ENCODE measurements at regions not wholly inside any gene's neighbourhood (a gene's known extent, or its start where the extent isn't known, plus 50 kb on each side); places are given as distances from the start of the nearest gene placed in this dataset.

DNA sequence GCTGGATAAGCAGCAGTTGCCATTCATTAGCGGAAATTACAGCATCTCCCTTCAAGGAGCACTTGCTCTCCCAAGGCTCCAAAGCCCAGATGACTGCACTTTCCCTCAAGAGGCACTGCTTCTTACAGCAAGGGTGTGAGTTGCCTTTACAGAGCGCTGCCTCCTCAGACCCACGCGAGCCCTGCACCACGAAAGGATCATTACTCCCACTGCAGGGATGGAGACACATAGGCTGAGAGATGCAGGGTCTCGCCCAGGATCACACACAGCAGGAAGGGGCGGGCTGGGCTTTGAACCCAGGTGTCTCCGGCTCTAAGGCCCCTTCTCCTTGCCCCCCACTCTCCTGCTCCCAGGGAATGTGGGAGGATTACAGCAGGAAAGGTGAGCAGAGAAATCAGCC is 405.5 kb downstream of the MATN1 start:
- intact Hi-C loops (cut with DNase I): no loop called here
- peak in 40 of 42 donors; percentile 16 to 86 (median 56) for DNase-seq

DNA sequence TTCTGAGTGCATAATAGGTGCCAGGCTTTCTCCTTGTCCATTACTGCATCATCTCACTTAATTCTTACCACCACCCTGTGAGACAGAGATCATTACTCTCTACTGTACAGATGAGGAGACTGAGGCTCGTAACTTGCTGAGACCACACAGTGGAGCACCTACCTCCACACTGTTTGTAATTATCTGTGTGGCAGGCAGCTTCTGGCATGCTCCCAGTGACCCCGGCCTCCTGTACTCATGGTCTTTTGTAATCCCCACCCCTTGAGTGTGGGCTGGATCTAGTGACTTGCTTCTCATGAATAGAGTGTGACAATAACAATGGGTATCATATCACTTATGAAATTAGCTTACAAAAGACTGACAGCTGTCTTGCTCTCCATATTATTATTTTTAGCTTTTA is 407.3 kb downstream of the MATN1 start:
- no peak for DNase-seq
- intact Hi-C loops (cut with DNase I): no loop called here

DNA sequence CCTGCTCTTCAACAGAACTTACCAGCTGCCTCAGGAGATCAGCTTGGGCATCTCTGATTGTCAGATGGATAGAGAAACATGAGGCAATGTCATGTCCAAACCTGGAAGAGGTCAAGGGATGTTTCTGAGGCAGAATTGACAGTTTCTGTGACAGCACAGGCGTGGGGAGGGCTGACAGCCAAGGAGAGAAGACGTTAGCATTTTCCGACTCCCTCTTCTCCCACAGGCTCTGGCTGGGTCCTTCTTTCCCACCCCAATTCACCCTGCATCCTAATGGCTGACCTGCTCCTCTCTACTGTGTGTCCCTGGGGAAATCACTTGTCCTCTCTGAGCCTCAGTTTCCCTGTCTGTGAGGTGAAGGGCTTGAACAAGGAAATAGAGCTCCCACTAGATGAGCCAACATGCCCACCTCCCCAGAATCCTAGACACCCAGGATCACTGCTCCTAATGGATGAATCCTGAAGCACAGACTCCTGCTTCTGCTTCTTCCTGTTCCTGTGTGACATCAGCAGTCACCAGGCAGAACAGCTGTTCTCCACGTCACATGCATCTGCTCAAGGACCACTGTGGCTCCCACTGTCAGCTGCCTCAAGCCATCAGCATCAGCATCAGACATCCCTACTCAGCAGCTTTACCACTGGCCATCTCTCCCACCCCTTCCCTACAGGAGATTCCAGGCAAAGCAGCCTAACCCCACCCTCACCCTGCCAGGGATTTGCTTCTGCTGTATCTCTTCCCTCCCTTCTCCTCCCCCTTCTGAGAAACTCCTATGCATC is 408.0 kb downstream of the MATN1 start:
- intact Hi-C loops (cut with DNase I): no loop called here
- peak in 1 of 42 donors; percentile 34 for DNase-seq

DNA sequence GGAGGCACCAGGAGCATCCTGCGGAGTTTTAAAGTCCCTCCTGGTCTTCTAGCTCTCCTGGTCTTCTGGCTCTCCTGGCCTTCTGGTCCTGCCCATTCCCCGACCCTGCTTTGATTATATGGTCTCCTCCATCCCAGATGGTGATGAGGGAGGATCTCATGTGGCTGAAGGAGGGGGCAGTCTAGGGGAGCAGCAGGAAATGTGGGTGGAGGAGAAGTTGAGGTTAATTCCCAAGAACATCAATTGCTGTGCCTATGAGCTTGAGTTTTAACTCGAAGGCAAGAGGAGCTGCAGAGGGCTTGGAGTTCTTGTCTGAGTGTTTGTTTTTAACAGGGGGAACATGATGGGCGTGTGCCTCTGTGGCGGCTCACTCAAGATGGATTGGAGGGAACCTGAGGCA is 408.8 kb downstream of the MATN1 start:
- intact Hi-C loops (cut with DNase I): no loop called here
- DNase-seq: no peak

DNA sequence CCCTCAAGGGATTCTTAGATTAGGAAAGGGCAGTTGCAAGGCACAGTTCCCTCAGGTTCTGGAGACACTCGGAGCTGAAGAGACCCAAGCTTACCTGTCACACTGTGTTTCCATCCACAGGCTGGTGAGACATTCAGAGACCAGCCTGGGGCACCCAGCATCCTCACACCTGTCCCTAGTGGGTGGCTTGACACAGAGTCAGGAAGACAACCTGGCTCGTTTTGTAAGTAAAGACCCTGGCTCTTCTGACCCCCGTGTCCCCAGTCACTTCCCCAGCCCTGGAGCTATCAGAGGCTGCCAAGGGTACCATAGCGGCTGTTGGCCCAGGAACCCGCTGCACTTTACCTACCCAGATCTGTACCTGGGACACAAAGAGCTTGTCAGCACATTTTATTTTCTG is 409.8 kb downstream of the MATN1 start:
- peak in 2 of 42 donors; percentile 6 to 24 for DNase-seq

DNA sequence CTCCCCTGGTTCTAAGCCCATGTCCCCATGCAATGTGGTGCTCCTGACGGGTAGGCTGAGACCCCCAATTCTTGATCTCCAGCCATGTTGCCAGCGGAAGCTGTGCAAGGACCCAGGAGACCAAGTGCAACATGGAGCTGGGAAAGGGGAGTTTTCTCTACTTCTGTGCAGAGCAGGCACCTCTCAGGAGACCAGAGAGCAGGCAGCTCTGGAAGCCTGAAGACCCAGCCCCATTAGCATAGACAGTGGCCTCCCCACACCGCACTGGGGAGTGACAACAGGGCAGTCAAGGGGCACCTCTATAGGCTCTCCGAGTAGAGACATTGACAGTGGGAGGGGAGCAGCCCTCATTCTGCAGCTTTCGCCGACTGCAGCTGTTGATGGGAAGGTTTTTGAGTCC is 410.2 kb downstream of the MATN1 start:
- peak in 2 of 42 donors; percentile 6 to 29 for DNase-seq
- intact Hi-C loops (cut with DNase I): no loop called here

More for the DNA sequence above, 409.8 kb downstream of the MATN1 start:
- intact Hi-C loops (cut with DNase I): no loop called here

DNA sequence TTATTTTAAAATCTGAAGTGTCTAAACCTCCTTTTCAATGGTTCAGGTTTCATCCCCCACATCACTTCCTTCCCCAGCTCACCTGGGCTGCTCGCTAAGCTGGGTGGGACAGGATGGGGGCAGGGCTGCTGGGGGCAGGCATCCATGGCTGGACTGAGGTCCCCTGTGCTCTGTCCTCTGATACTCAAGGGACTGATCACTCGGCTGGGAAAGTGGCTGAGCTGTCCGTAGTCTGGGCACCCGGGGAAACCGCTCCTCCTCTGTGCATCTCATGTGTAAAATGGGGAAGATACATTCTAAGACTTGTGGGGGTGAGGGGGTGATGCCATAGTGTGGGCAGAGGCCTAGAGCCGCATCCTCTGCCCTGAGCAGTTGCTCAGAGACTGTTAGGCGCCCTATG is 411.2 kb downstream of the MATN1 start:
- intact Hi-C loops (cut with DNase I): no loop called here
- DNase-seq: peak in 5 of 42 donors; percentile 3 to 30 (median 11)

DNA sequence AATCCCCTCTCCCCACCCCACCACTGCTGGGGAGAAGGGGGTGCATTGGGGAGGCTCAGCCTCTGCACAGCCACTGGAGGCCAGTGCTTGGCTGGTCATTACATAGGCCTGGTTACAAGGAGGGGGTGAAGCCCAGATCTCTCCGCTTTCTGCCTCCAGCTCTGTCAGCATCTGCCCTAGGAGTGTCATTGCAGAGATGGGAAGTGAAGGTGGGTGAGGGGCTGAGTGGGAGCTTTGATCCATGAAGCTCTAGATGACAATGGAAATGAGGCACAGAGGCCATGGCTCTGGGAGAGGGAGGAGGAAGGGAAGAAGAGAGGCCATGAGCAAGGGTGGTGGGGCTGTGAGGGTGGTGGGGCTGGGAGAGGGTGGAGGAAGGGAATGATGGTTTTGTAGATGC is 411.6 kb downstream of the MATN1 start:
- intact Hi-C loops (cut with DNase I): no loop called here
- peak in 4 of 42 donors; percentile 7 to 33 (median 14) for DNase-seq

DNA sequence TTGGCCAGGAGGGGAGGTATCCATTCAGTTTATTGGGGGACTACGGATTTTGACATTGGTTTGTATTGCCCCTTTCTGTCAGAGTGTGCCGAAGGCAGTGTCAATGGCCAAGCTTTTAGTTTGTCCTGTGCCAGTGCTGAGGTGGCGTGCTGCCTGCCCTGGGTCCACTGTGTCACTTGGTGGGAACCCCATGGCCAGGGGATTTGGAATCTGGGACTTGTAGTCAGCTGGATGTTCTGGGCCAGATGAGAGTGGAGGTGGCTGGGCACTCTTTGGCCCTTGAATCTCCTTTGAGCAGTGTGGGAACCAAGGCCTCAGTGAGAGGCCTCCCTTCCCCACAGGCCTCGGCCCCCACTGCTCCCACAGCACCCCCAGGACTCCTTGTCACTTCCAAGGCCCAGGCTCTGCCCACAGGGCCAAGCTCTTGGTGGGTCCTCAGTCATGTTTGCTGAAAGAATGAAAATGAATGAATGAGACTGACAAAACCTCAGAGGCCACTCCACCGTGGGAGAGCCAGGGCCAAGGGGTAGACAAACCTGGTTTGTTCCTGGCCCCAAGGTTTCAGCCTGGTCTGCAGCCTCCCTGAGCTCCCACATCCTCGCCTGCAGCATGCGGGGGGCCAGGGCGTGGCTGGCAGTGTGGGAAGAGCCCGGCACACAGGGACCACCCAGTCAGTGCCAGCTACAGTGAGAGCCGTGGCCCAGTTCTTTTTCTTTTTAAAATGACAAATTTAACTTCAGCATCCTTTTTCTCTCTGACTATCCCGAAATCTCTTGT is 412.2 kb downstream of the MATN1 start:
- intact Hi-C loops (cut with DNase I): no loop called here
- DNase-seq: peak in 3 of 42 donors; percentile 3 to 34 (median 8)

DNA sequence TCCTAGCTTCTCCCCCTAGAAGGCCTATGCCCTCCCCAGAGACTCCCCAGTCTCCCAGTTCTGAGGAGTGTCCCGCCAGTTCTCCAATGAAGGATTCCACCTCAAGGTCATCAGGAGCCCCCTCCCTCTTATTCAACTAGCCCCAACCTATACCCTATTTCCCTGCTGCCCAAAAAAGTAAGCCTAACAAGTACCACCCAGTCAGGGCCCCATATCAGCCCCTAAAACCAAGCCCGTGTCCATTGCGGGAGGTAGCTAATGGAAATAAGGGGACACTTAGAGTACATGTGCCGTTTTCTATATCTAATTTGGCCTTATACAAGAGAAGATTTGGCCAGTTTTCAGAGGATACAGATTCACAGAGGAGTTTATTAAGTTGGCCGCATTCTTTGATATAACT is 416.2 kb downstream of the MATN1 start:
- intact Hi-C loops (cut with DNase I): no loop called here
- no peak for DNase-seq

DNA sequence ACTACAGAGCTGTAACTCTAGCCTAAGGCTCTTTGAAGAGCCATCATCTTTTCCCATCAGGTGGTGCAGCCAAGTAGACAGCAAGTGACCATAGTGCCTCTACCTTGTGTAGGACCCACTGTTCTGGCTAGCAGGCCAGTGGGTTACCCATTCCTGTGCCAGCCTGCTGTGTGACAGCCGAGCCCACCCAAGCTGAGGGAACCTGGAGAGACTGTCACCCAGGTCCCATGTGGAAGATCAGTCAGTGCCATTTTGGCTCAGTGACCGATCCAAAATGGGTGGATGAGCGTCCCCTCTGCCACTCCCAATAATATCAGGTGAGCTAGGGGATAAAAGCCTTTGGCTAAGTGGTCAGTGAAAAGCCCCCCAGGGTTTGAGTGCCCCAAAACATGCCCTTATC is 417.9 kb downstream of the MATN1 start:
- no peak for DNase-seq
- intact Hi-C loops (cut with DNase I): no loop called here

DNA sequence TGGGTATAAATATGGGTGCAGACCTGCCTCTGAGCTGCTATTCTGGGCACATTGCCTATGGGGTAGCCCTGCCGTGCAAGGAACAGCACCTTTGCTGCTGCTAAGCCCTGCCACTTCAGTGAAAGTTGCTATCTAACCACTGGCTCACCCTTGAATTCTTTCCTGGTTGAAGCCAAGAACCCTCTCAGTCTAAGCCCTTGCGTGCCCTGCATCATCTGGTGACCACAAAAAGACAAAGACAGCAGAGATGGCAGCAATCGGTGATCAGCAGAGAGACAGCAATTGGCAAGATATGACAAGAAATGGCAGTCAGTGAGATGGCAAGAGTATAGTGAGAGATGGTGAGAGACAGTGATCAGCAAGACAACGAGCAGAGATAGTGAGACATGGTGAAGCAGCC is 418.3 kb downstream of the MATN1 start:
- no peak for DNase-seq
- intact Hi-C loops (cut with DNase I): no loop called here

DNA sequence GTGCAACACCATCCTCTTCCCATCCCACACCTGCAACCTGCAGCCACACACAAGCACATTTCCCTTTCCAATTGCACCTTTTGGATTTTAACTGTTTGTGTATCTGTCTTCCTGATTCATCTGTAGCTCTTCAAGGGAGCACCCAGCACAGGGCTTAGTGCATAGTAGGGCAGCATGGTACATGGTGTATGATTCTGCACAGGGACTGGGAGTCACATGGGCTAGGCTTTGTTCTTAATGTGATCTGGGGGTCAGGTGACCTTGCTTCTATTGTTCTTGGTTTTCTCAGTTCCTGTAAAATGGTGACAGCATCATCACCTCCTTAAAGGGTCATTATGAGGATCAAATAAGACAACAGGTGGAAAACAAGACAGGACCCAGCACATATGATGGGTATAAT is 419.3 kb downstream of the MATN1 start:
- no peak for DNase-seq
- intact Hi-C loops (cut with DNase I): no loop called here

DNA sequence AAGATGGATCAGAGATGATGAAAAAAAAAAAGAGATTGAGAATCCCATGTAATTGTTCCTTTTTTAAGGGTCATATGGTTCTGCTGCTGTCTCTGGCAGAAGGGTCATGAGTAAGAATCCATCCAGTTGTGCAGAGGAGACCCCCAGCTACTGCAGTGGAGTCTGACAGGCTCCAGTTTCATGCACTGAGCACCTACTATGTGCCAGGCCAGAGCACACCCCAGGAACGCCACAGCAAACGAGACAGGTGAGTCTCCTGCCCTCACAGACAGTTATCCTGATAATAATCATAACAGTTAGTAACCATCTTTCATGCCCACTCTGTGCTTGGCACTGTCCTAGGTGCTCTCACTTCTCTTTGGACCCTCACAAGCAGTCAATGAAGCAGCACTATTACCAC is 420.0 kb downstream of the MATN1 start:
- DNase-seq: no peak
- intact Hi-C loops (cut with DNase I): no loop called here

DNA sequence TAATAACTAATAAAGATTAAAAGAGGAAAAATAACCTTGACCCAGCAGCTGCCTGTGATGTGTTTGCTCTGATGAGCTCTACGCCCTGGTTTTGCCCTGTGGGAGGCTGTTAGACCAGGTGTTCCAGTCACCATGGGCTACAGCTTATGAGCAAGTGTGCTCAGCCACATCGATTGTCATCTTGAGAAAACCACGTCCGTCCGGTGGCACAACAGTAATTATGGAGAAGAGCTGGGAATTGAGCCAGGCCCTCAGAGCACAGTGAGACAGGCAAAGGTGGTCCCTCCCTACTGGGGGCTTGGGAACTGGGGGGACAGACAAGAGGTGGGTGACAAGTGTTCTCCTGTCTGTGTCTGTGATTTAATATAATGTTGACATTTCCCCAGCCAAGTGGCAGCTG is 420.5 kb downstream of the MATN1 start:
- intact Hi-C loops (cut with DNase I): no loop called here

DNA sequence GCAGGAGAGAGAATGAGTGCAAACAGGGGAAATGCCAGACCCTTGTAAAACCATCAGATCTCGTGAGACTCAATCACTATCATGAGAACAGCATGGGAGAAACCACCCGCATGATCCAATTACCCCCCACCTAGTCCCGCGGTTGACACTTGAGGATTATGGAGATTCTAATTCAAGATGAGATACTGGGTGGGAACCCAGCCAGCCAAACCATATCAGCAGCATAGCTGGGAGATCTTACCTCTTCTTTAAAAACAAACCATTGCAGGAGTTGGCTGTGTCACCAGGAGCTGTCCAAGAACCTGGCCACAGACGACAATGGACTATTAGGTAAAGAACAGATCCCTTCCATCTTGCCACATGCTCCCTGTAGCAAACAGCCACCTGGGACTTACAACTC is 422.7 kb downstream of the MATN1 start:
- intact Hi-C loops (cut with DNase I): no loop called here
- no peak for DNase-seq

More for the DNA sequence above, 420.5 kb downstream of the MATN1 start:
- DNase-seq: no peak

DNA sequence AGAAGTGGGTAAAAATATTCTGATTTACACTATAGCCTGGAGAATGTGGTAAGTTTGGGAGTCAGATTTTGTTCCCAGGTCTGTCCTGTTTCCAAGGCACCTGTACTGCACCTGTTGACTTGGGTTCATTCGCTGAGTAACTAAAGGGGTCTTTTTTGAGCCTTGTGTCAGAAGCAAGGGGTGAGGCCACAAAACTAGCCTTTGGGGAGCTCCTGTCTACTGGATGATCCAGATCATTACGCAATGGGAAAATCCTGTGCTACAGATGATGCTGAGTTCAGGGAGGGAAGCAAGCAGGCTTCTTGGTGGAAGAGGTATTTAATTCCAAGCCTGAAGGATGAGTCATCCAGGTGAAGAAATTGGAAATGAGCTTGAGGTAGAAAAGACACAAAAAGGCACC is 424.0 kb downstream of the MATN1 start:
- no peak for DNase-seq

DNA sequence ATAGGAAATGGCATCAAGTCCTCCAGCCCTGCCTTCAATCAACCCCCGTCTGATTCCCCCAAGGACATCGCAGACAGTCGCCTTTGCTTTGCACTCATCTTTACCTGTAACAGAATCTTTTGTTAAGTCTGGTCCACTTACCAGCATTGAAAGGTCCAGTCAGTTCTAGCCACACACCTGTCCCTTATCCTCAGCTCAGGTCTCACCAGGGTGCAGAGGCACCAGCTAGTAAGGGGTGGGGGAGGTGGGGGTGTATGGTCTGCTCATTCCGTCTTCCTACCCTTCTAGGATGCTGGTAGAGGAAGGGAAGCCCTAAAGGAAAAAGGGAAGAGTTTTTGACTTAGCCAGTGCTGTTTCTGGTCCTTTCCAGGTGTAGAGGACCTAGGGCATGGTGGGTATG is 427.7 kb downstream of the MATN1 start:
- DNase-seq: no peak
- intact Hi-C loops (cut with DNase I): no loop called here

More for the DNA sequence above, 424.0 kb downstream of the MATN1 start:
- intact Hi-C loops (cut with DNase I): no loop called here

DNA sequence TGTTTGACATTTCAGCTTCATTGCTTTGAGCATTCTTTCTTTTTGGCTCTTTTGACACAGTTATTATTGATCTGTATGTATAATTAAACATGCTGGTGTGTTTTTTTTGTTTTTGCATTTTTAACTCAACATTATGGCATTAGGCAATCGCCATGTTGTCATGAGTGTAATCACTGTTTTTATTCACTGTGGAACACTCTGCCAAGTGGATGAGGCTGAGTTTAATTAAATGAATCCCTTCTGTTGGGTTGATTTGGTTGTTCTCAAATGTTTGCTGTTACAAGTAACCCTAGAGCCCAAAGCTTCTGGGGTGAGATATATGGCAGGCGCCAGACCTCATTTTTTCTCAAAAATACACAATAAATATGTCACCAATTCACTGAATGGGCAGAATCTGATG is 428.1 kb downstream of the MATN1 start:
- intact Hi-C loops (cut with DNase I): no loop called here
- DNase-seq: no peak

DNA sequence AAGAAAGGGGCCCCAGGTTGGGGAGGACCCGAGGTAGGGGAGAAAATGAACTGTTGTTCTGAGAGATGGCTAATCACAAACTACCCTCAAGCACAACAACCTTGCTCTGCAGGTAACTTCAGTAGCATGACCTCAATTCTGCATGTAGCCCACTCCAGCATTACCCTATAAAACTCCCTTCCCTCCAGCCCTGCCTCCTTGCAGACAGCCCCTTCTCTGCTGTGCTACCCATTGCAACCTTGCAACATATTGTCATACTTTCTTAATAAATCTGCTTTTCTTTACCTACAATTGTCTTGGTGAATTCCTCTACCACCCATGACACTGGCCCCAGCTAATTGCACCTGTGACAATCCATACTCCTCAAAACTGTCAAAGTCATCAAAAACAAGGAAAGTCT is 428.9 kb downstream of the MATN1 start:
- DNase-seq: no peak
- intact Hi-C loops (cut with DNase I): no loop called here

DNA sequence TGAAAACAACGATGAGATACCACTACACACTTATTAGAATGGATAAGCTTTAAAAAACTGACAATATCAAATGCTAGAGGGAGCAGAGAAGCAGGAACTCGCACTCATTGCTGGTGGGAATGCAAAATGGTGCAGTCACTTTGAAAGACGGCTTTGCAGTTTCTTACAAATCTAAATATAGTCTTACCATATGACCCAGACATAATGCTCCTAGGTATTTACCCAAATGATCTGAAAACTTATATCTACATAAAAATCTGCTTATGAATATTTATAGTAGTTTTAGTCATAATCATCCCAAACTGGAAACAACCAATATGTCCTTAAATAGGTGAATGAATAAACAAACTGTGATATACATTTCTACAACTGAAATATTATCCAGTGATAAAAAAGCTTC is 430.9 kb downstream of the MATN1 start:
- intact Hi-C loops (cut with DNase I): no loop called here
- DNase-seq: no peak

All from head of caudate nucleus (tissue), 42 donors.